Neuronal stem cell (in vitro differentiated cells): ENCODE measurements at regions not wholly inside any gene's neighbourhood (a gene's known extent, or its start where the extent isn't known, plus 50 kb on each side); places are given as distances from the start of the nearest gene placed in this dataset.
A peak's percentile ranks its signal among the peaks of the same experiment; 100 is the strongest.

Experiments
- DNase-seq: peaks from one replicate; pipeline ENCODE4 v3.0.0-alpha.2; 2013; ENCODE audit warnings: low spot score
- H2AFZ ChIP-seq: one replicate; pipeline ENCODE4 v1.6.1; 2013; ENCODE audit warnings: mild to moderate bottlenecking, low read length, inconsistent platforms
- H2AK5ac ChIP-seq: 2 replicates; pipeline ENCODE4 v1.6.1; 2013; ENCODE audit warnings: low read depth, mild to moderate bottlenecking, inconsistent platforms, low read length, moderate library complexity, mixed read lengths
- H2BK120ac ChIP-seq: 2 replicates; pipeline ENCODE4 v1.6.1; 2013; ENCODE audit warnings: low read depth, mild to moderate bottlenecking, inconsistent platforms, low read length, moderate library complexity, mixed read lengths
- H2BK12ac ChIP-seq: one replicate; pipeline ENCODE4 v1.6.1; 2013; ENCODE audit warnings: low read length, inconsistent platforms
- H2BK15ac ChIP-seq: 2 replicates; pipeline ENCODE4 v1.6.1; 2013; ENCODE audit warnings: mild to moderate bottlenecking, low read length, inconsistent platforms, mixed read lengths
- H2BK5ac ChIP-seq: one replicate; pipeline ENCODE4 v1.6.1; 2013; ENCODE audit warnings: inconsistent platforms, mild to moderate bottlenecking, low read length, moderate library complexity
- H3K14ac ChIP-seq: one replicate; pipeline ENCODE4 v1.6.1; 2013; ENCODE audit warnings: low read length, inconsistent platforms
- H3K18ac ChIP-seq: 2 replicates; pipeline ENCODE4 v1.6.1; 2013; ENCODE audit warnings: low read length, inconsistent platforms
- H3K23ac ChIP-seq: 2 replicates; pipeline ENCODE4 v1.6.1; 2013; ENCODE audit warnings: low read depth, mild to moderate bottlenecking, mixed read lengths, low read length, inconsistent platforms; ENCODE audit not compliant: poor library complexity
- H3K27ac ChIP-seq: replicated peaks from 3 replicates; pipeline ENCODE4 v1.5.1; 2013; ENCODE audit warnings: low read length, inconsistent platforms
- H3K27me3 ChIP-seq, 3 experiments: 2 replicates each; pipeline ENCODE4 v1.6.1; 2013; ENCODE audit warnings: low read length in 3 of 3, mild to moderate bottlenecking in 2 of 3, inconsistent platforms in 1 of 3, low read depth in 1 of 3, mixed read lengths in 1 of 3, moderate library complexity in 1 of 3; ENCODE audit not compliant: control insufficient read depth in 3 of 3, insufficient read depth in 3 of 3
- H3K36me3 ChIP-seq, 2 donors: replicated peaks in 1 of 2; 2 replicates each; pipeline ENCODE4 v1.6.1; 2013; ENCODE audit warnings: low read length in 2 of 2; ENCODE audit not compliant: control insufficient read depth in 2 of 2, insufficient read depth in 2 of 2
- H3K4ac ChIP-seq: 2 replicates; pipeline ENCODE4 v1.6.1; 2013; ENCODE audit warnings: inconsistent platforms, mild to moderate bottlenecking, low read length, moderate library complexity
- H3K4me1 ChIP-seq, 2 donors: 1 replicate in 1 of 2; 2 replicates in 1 of 2; pipeline ENCODE4 v1.6.1; 2013; ENCODE audit warnings: low read length in 2 of 2, low read depth in 1 of 2; ENCODE audit not compliant: control insufficient read depth in 2 of 2, insufficient read depth in 1 of 2
- H3K4me2 ChIP-seq: one replicate; pipeline ENCODE4 v1.6.1; 2013; ENCODE audit warnings: mild to moderate bottlenecking, low read length, inconsistent platforms; ENCODE audit not compliant: insufficient read depth, poor library complexity, severe bottlenecking
- H3K4me3 ChIP-seq, 2 donors: 2 replicates each; pipeline ENCODE4 v1.5.1; 2013; ENCODE audit warnings: low read length in 2 of 2, mild to moderate bottlenecking in 2 of 2, inconsistent platforms in 1 of 2, moderate library complexity in 1 of 2
- H3K79me1 ChIP-seq: one replicate; pipeline ENCODE4 v1.6.1; 2013; ENCODE audit warnings: low read depth, mild to moderate bottlenecking, inconsistent platforms, low read length, moderate library complexity
- H3K9ac ChIP-seq: one replicate; pipeline ENCODE4 v1.6.1; 2013; ENCODE audit warnings: mild to moderate bottlenecking, low read depth, low read length, inconsistent platforms; ENCODE audit not compliant: poor library complexity
- H3K9me3 ChIP-seq, 2 donors: replicated peaks in 1 of 2; 2 replicates each; pipeline versions ENCODE3 to v1.6.1; 2013; ENCODE audit warnings: low read length in 2 of 2, mild to moderate bottlenecking in 2 of 2, inconsistent platforms in 1 of 2, low read depth in 1 of 2, mixed read lengths in 1 of 2, moderate library complexity in 1 of 2; ENCODE audit not compliant: control insufficient read depth in 2 of 2, insufficient read depth in 1 of 2
- H4K8ac ChIP-seq: one replicate; pipeline ENCODE4 v1.6.1; 2013; ENCODE audit warnings: low read depth, mild to moderate bottlenecking, inconsistent platforms, low read length, moderate library complexity
- H4K91ac ChIP-seq: one replicate; pipeline ENCODE4 v1.6.1; 2013; ENCODE audit warnings: low read length, low read depth, mild to moderate bottlenecking, inconsistent platforms; ENCODE audit not compliant: poor library complexity
- whole genome bisulfite sequencing, 2 donors: extraction: QIAGEN DNeasy Blood & Tissue Kit; methylation state at CpG; one replicate each; pipeline ENCODE4 v1.1.7; 2013; ENCODE audit warnings: missing lambda C conversion rate in 2 of 2, mixed read lengths in 1 of 2; ENCODE audit not compliant: insufficient read length in 2 of 2, insufficient replicate concordance in 1 of 2; ENCODE audit errors: extremely low coverage in 2 of 2; 5-methylcytosine and 5-hydroxymethylcytosine counted together

DNA sequence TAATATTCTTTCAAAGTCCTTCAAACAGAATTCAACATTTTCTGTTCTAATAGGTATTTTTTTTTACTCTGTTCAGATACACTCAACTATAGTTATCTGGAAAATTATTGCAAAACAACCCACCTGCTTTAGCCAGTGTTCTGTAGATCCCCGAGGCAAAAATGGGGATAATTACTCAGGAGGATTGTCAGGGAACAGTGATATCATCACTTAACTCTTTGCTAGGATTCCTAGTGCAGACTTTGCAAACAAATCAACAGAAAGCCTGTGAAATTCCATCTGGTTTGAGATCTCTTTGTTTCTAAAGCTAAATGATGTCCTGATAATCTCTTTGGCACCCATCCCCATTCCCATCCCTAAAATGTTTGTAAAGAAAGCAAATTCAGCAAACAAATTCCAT is 413.6 kb upstream of the MEIS1 start:
- Histone ChIP-seq H2BK12ac (no peak overlapping the region), H3K4me2 (no peak overlapping the region), H3K4ac (no peak overlapping the region), H3K27ac (no peak overlapping the region), H3K27me3 (no peaks in the 10 kb centered on the region), H2BK15ac (no peak overlapping the region), H3K4me1 (no peaks in the 10 kb centered on the region), H4K8ac (no peak overlapping the region), H3K79me1 (no peaks in the 10 kb centered on the region), H2AK5ac (no peak overlapping the region), H3K14ac (no peak overlapping the region), H3K18ac (no peak overlapping the region), H2BK5ac (no peak overlapping the region), H2BK120ac (no peak overlapping the region), H3K9me3 (no peaks in the 10 kb centered on the region), H4K91ac (no peak overlapping the region), H3K36me3 (no peaks in the 10 kb centered on the region), H3K23ac (no peak overlapping the region), H3K9ac (no peak overlapping the region), H2AFZ (no peak overlapping the region), H3K4me3 (no peak overlapping the region)
- WGBS, 2 donors, result no CpG with 5 or more reads among the region's 1 CpG
- no peak for DNase-seq

DNA sequence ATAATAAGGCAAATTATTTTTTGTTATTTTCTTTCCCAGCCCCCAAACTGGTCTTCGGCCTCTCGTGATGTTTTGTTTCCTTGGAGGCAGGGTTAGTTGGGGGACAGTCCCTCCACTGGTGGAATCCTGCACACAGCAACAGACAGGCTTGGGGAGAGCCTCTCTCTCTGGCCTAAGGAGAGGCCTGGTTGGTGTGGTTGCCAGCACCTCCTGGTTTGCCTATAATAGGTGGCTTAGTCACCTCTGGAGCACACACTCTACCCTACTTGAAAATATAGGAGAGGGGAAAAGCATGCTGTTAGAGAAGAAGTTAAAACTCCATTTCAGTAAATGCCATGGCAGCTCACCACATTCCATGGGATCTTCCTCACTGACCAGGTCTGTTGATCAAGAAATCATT is 417.2 kb upstream of the MEIS1 start:
- no peak overlapping the region for H2BK15ac ChIP-seq
- no peak for DNase-seq
- H3K36me3 ChIP-seq, result no peaks in the 10 kb centered on the region
- no peak overlapping the region for H2AK5ac ChIP-seq
- no peak overlapping the region for H3K4ac ChIP-seq
- WGBS, 2 donors, result no CpG with 5 or more reads among the region's 2 CpGs
- no peak overlapping the region for H3K14ac ChIP-seq
- H3K9ac ChIP-seq, result no peak overlapping the region
- no peak overlapping the region for H3K27ac ChIP-seq
- no peak overlapping the region for H3K4me3 ChIP-seq
- no peaks in the 10 kb centered on the region for H3K4me1 ChIP-seq
- no peak overlapping the region for H2AFZ ChIP-seq
- peak overlapping the region; percentile 36 for H3K18ac ChIP-seq
- no peak overlapping the region for H2BK5ac ChIP-seq
- no peak overlapping the region for H2BK12ac ChIP-seq
- no peaks in the 10 kb centered on the region for H3K27me3 ChIP-seq
- H3K23ac ChIP-seq, result no peak overlapping the region
- H3K4me2 ChIP-seq, result no peak overlapping the region
- no peak overlapping the region for H4K91ac ChIP-seq
- no peaks in the 10 kb centered on the region for H3K79me1 ChIP-seq
- no peaks in the 10 kb centered on the region for H3K9me3 ChIP-seq
- no peak overlapping the region for H2BK120ac ChIP-seq
- no peak overlapping the region for H4K8ac ChIP-seq

DNA sequence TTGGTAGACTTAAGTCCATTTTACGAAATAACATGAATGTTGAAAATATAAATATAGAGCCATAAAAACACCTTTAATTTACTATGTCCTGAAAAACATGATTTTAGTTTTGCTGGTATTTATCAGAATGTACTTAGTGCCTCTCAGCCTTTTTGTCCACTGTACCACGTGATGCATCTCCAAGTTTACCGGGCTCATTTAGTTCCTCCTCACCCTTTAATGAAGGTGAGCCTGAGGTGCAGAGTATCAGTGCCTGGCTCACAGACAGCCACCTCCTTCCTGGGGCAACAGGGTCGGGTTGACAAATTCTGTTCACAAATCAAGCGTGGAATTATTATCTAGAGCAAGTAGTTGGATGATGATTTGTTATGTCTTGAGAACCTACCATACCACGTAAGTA is 420.5 kb upstream of the MEIS1 start:
- H2BK120ac ChIP-seq, result no peak overlapping the region
- H2BK12ac ChIP-seq, result no peak overlapping the region
- no CpG with 5 or more reads among the region's 6 CpGs for WGBS, 2 donors

DNA sequence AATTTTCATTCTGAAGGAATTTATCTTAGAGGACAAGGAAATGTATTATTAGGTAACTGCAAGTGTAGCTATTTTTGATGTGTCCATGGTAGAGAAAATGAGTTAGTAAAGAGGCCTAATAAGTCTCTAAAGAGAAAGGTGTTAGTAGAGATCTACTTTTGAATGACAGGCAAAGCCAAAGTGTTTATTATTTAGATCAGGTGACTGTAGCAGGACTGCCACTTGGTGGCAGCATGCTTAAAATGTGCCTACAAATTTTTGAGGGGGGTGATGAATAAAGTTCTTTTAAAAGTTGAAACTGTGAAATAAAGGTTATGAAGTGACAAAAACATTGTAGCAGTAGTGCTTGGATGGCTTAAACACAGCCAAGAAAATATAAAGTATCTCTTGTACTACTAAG is 421.5 kb upstream of the MEIS1 start:
- no peaks in the 10 kb centered on the region for H3K36me3 ChIP-seq
- no peak overlapping the region for H3K14ac ChIP-seq
- no peak overlapping the region for H3K4me3 ChIP-seq
- no peak overlapping the region for H2AFZ ChIP-seq
- no peak overlapping the region for H3K4me2 ChIP-seq
- H3K27me3 ChIP-seq, result no peaks in the 10 kb centered on the region
- H2BK15ac ChIP-seq, result no peak overlapping the region
- H2BK5ac ChIP-seq, result no peak overlapping the region
- no peak overlapping the region for H3K27ac ChIP-seq
- H2AK5ac ChIP-seq, result no peak overlapping the region
- H2BK120ac ChIP-seq, result no peak overlapping the region
- H3K23ac ChIP-seq, result no peak overlapping the region
- DNase-seq, result no peak
- no peaks in the 10 kb centered on the region for H3K9me3 ChIP-seq
- no peak overlapping the region for H2BK12ac ChIP-seq
- H3K4ac ChIP-seq, result no peak overlapping the region
- H4K8ac ChIP-seq, result no peak overlapping the region
- no peaks in the 10 kb centered on the region for H3K4me1 ChIP-seq
- H3K9ac ChIP-seq, result no peak overlapping the region
- H3K79me1 ChIP-seq, result no peaks in the 10 kb centered on the region
- no peak overlapping the region for H3K18ac ChIP-seq
- no peak overlapping the region for H4K91ac ChIP-seq

More for the DNA sequence above, 420.5 kb upstream of the MEIS1 start:
- Histone ChIP-seq H3K9ac (no peak overlapping the region), H3K27ac (no peak overlapping the region), H3K4me2 (no peak overlapping the region), H3K4me3 (no peak overlapping the region), H2AFZ (no peak overlapping the region), H3K14ac (no peak overlapping the region), H3K18ac (no peak overlapping the region), H2BK15ac (no peak overlapping the region), H3K23ac (no peak overlapping the region), H2AK5ac (no peak overlapping the region), H3K4me1 (no peaks in the 10 kb centered on the region), H4K8ac (no peak overlapping the region), H3K79me1 (no peaks in the 10 kb centered on the region), H3K9me3 (no peaks in the 10 kb centered on the region), H3K36me3 (no peaks in the 10 kb centered on the region), H2BK5ac (no peak overlapping the region), H3K4ac (no peak overlapping the region), H4K91ac (no peak overlapping the region), H3K27me3 (no peaks in the 10 kb centered on the region)
- no peak for DNase-seq
